Body of pancreas (tissue), 4 donors: ENCODE measurements at regions not wholly inside any gene's neighbourhood (a gene's known extent, or its start where the extent isn't known, plus 50 kb on each side); places are given as distances from the start of the nearest gene placed in this dataset.

Source experiments
- ATAC-seq: fragments of 150-250 bp; one replicate; pipeline ENCODE4 v1.9.1; 2016
- DNase-seq, 4 donors: peaks; one replicate each; pipeline ENCODE4 v3.0.0-alpha.2; 2019
- H3K27ac ChIP-seq, 4 donors: fragments of 200-600 bp; sonication (generic); 1 replicate in 3 of 4; 2 replicates in 1 of 4; pipeline versions ENCODE4 v1.5.1 to v1.6.1; 2016 to 2019; ENCODE audit warnings: mild to moderate bottlenecking in 1 of 4, mixed read lengths in 1 of 4, moderate library complexity in 1 of 4
- H3K27me3 ChIP-seq, 2 donors: fragments of 200-600 bp; sonication (generic); one replicate each; pipeline ENCODE4 v1.6.0; 2016; ENCODE audit warnings: mild to moderate bottlenecking in 1 of 2
- H3K36me3 ChIP-seq, 2 donors: fragments of 200-600 bp; sonication (generic); replicated peaks in 1 of 2; 2 replicates each; pipeline ENCODE4 v1.5.1; 2016; ENCODE audit warnings: low read depth in 2 of 2; ENCODE audit not compliant: insufficient read depth in 1 of 2
- H3K4me1 ChIP-seq: fragments of 200-600 bp; sonication (generic); one replicate; pipeline ENCODE4 v1.6.0; 2016
- H3K4me3 ChIP-seq, 2 donors: fragments of 200-600 bp; sonication (generic); 1 replicate in 1 of 2; 2 replicates in 1 of 2; pipeline ENCODE4 v1.5.1; 2016 to 2019
- H3K9me3 ChIP-seq, 3 donors: fragments of 200-600 bp; sonication (generic); 1 replicate in 2 of 3; 2 replicates in 1 of 3; pipeline ENCODE4 v1.5.1; 2016
- CTCF ChIP-seq, 7 experiments: fragments of 450-650 bp in 4 of 7; fragments of 200-600 bp in 3 of 7; sonication (generic) in 3 of 7; IDR thresholded peaks; one replicate each; pipeline ENCODE4 v1.5.1; 2016 to 2019; ENCODE audit warnings: antibody characterized with exemption in 7 of 7
- POLR2A ChIP-seq, 3 donors: fragments of 450-650 bp; IDR thresholded peaks; one replicate each; pipeline ENCODE4 v1.6.1; 2016; ENCODE audit warnings: antibody characterized with exemption in 3 of 3, mild to moderate bottlenecking in 2 of 3
- WGBS, 2 donors: methylation state at CpG; one replicate each; pipeline ENCODE4 v1.1.5; 2017; 5-methylcytosine and 5-hydroxymethylcytosine counted together
- intact Hi-C: fragments of 100-400 bp; cut with DNase I; formaldehyde crosslinking; loops from one replicate; pipeline ENCODE4 v1.15.1; 2023

GRCh38 chr17:13756763-13757162, 155.0 kb upstream of the HS3ST3A1 start:
- intact Hi-C loops: no loop called here
- no peak overlapping the region for H3K27ac ChIP-seq
- H3K27me3 ChIP-seq: no peaks in the 10 kb centered on the region
- WGBS, 2 donors: 21 to 23% methylated on average over 2 of the region's 2 CpGs
- DNase-seq (no peak), ATAC-seq (no peak)
- no peak overlapping the region for H3K4me3 ChIP-seq
- H3K36me3 ChIP-seq: no peaks in the 10 kb centered on the region
- H3K4me1 ChIP-seq: no peaks in the 10 kb centered on the region
- TF ChIP-seq CTCF (IDR thresholded peaks at IDR 0.05) (no peak), POLR2A (IDR thresholded peaks at IDR 0.05) (no peak)
- H3K9me3 ChIP-seq: no peaks in the 10 kb centered on the region

GRCh38 chr17:13757871-13758270, 156.1 kb upstream of the HS3ST3A1 start:
- Histone ChIP-seq H3K36me3 (no peaks in the 10 kb centered on the region), H3K27ac (no peak overlapping the region), H3K4me1 (no peaks in the 10 kb centered on the region), H3K4me3 (no peak overlapping the region), H3K27me3 (no peaks in the 10 kb centered on the region), H3K9me3 (no peaks in the 10 kb centered on the region)
- no peak for ATAC-seq
- no peak for DNase-seq
- WGBS, 2 donors: 0 to 42% methylated on average over 2 of the region's 2 CpGs
- intact Hi-C loops: no loop called here
- no peak for TF ChIP-seq POLR2A (IDR thresholded peaks at IDR 0.05)
- TF ChIP-seq CTCF (IDR thresholded peaks at IDR 0.05): no peak

- intact Hi-C loops: no loop called here
- Histone ChIP-seq H3K4me1 (no peaks in the 10 kb centered on the region), H3K27me3 (no peaks in the 10 kb centered on the region), H3K9me3 (no peaks in the 10 kb centered on the region), H3K4me3 (no peak overlapping the region), H3K36me3 (no peaks in the 10 kb centered on the region), H3K27ac (no peak overlapping the region)
- ATAC-seq: no peak
- WGBS, 2 donors: 60 to 71% methylated on average over 6 of the region's 6 CpGs
- TF ChIP-seq CTCF (IDR thresholded peaks at IDR 0.05): no peak
- no peak for TF ChIP-seq POLR2A (IDR thresholded peaks at IDR 0.05)
- no peak for DNase-seq
These were observed 158.0 kb upstream of the HS3ST3A1 start for GRCh38 chr17:13759518-13760335.

- no peak for DNase-seq
- Histone ChIP-seq H3K9me3 (no peaks in the 10 kb centered on the region), H3K4me3 (no peak overlapping the region), H3K27ac (no peak overlapping the region), H3K27me3 (no peaks in the 10 kb centered on the region), H3K36me3 (no peaks in the 10 kb centered on the region), H3K4me1 (no peaks in the 10 kb centered on the region)
- intact Hi-C loops: no loop called here
- WGBS, 2 donors: 57 to 61% methylated on average over 2 of the region's 2 CpGs
- TF ChIP-seq CTCF (IDR thresholded peaks at IDR 0.05) (no peak), POLR2A (IDR thresholded peaks at IDR 0.05) (no peak)
- ATAC-seq: no peak
These were observed 159.4 kb upstream of the HS3ST3A1 start for GRCh38 chr17:13761038-13761603.

- no peak for DNase-seq
- intact Hi-C loops: no loop called here
- Histone ChIP-seq H3K27ac (no peak overlapping the region), H3K4me1 (no peaks in the 10 kb centered on the region), H3K9me3 (peaks cover 0 to 13% (median 0%) of the 10 kb centered on the region in 3 donors), H3K27me3 (no peaks in the 10 kb centered on the region), H3K36me3 (no peaks in the 10 kb centered on the region), H3K4me3 (no peak overlapping the region)
- 75 to 78% methylated on average over 2 of the region's 2 CpGs for WGBS, 2 donors
- TF ChIP-seq CTCF (IDR thresholded peaks at IDR 0.05) (no peak), POLR2A (IDR thresholded peaks at IDR 0.05) (no peak)
- no peak for ATAC-seq
These were observed 164.0 kb upstream of the HS3ST3A1 start for GRCh38 chr17:13765701-13766100.
